ENCODE measurements at regions not wholly inside any gene's neighbourhood (a gene's known extent, or its start where the extent isn't known, plus 50 kb on each side); places are given as distances from the start of the nearest gene placed in this dataset.

- Histone ChIP-seq H3K4me3 (no peak overlapping the region), H3K4me2 (no peak overlapping the region)
Observed at GRCh38 chr20:12435268-12435667, 517.6 kb downstream of the BTBD3 start.

GRCh38 chr20:12453711-12454110 is 536.0 kb downstream of the BTBD3 start:
- H3K4me3 ChIP-seq, result no peak overlapping the region
- no peaks in the 10 kb centered on the region for H3K36me3 ChIP-seq
- H3K27ac ChIP-seq, result no peak overlapping the region
- no peaks in the 10 kb centered on the region for H4K20me1 ChIP-seq
- H3K9me3 ChIP-seq, result peaks cover 25% of the 10 kb centered on the region
- no peak for TF ChIP-seq Cebpa-rat (IDR thresholded peaks at IDR 0.05)
- no peak overlapping the region for H3K4me2 ChIP-seq
- no peaks in the 10 kb centered on the region for H3K27me3 ChIP-seq
- no peaks in the 10 kb centered on the region for H3K4me1 ChIP-seq
- no peak overlapping the region for H3K9ac ChIP-seq

More at GRCh38 chr20:12435268-12435667, 517.6 kb downstream of the BTBD3 start:
- Histone ChIP-seq H3K27ac (no peak overlapping the region), H4K20me1 (no peaks in the 10 kb centered on the region), H3K9ac (no peak overlapping the region), H3K9me3 (no peaks in the 10 kb centered on the region), H3K4me1 (no peaks in the 10 kb centered on the region), H3K36me3 (no peaks in the 10 kb centered on the region), H3K27me3 (no peaks in the 10 kb centered on the region)
- TF ChIP-seq Cebpa-rat (IDR thresholded peaks at IDR 0.05), result no peak

DNA sequence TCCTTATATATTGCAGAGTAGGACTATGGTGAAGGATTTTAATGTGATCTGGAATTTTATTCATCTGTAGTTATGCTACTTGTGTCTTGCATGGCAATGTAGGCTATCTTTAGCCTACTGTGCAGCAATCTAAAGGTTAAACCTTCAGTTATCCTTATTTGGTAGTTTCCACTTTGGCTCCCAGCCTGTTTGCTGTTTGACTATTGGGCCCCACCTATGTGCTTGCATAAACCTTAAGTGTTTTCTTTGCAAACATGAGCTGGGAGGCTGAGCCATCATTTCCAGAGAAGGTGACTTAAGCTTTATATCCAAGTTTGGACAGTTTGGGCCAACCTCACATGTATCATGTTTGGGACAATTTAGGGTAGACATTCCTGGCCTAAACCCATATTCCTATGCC is 537.5 kb downstream of the BTBD3 start:
- H3K4me3 ChIP-seq, result no peak overlapping the region
- no peak overlapping the region for H3K27ac ChIP-seq
- H3K4me2 ChIP-seq, result no peak overlapping the region
- no peaks in the 10 kb centered on the region for H4K20me1 ChIP-seq
- H3K9me3 ChIP-seq, result peaks cover 15% of the 10 kb centered on the region
- H3K9ac ChIP-seq, result no peak overlapping the region
- no peaks in the 10 kb centered on the region for H3K27me3 ChIP-seq
- H3K36me3 ChIP-seq, result no peaks in the 10 kb centered on the region
- no peak for TF ChIP-seq Cebpa-rat (IDR thresholded peaks at IDR 0.05)
- no peaks in the 10 kb centered on the region for H3K4me1 ChIP-seq

DNA sequence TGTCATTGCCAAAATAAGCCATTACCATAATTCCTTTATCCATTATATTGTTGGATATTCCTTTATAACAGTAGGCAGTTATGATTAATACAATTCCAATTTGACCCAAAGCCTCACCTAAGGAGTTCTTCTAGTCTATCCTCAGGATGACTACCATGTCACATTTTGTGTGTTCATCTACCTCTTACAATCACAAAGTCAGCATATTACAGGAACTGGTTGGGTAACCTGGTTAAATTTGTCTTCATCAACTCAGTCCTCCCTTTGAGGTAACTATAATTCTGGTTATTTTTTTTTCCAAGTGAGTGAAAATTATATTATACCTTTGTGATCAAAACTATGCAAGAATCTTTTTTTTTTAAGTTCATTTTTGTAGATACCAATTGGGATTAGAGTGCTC is 540.5 kb downstream of the BTBD3 start:
- H3K4me3 ChIP-seq, result no peak overlapping the region
- no peak overlapping the region for H3K27ac ChIP-seq
- H4K20me1 ChIP-seq, result no peaks in the 10 kb centered on the region
- H3K4me2 ChIP-seq, result no peak overlapping the region
- no peak for TF ChIP-seq Cebpa-rat (IDR thresholded peaks at IDR 0.05)
- no peak overlapping the region for H3K9ac ChIP-seq
- no peaks in the 10 kb centered on the region for H3K36me3 ChIP-seq
- H3K27me3 ChIP-seq, result no peaks in the 10 kb centered on the region
- no peaks in the 10 kb centered on the region for H3K4me1 ChIP-seq
- H3K9me3 ChIP-seq, result no peaks in the 10 kb centered on the region

DNA sequence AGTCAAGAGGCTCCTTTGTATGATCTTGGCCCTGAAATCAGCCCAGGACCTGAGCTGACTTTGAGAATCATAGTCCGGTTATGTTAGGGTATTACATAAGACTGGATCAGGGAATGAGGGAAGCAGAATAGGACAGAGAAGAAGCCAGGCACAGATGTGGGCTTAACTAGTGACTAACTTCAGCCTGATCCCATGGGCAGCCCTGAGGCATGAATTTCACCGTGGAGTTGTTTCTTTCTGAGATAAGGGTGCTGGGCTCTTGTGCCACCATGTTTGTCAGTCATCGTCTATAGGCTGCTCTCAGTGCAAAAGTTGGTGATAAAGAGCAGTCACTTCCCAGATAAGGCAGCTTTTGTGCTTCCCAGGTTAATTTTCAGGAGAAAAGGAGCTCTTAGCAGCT is 544.7 kb upstream of the SPTLC3 start:
- no peak for TF ChIP-seq Cebpa-rat (IDR thresholded peaks at IDR 0.05)
- no peak overlapping the region for H3K9ac ChIP-seq
- no peaks in the 10 kb centered on the region for H4K20me1 ChIP-seq
- H3K36me3 ChIP-seq, result no peaks in the 10 kb centered on the region
- H3K4me2 ChIP-seq, result no peak overlapping the region
- H3K27ac ChIP-seq, result no peak overlapping the region
- no peaks in the 10 kb centered on the region for H3K9me3 ChIP-seq
- no peaks in the 10 kb centered on the region for H3K4me1 ChIP-seq
- no peaks in the 10 kb centered on the region for H3K27me3 ChIP-seq
- H3K4me3 ChIP-seq, result no peak overlapping the region

DNA sequence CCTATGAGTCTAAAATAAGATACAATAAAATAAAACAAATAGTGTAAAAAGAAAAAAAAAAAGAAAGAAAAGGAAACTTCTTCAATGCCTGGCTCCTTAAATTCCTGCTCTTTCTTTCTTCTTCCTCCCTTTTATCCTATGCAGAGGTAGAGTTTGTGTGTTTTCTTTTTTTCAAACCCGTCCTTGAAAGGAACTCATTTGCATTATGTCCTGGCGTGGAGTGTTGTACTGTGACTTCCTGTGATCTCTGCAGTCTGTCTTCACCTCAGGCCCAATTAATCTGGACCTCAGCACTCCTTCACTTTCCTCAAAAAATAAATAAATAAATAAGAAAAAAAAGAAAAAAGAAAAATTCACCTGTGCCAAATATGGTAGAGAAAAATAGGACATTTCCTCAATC is 541.9 kb upstream of the SPTLC3 start:
- Histone ChIP-seq H3K4me2 (no peak overlapping the region), H3K36me3 (no peaks in the 10 kb centered on the region), H3K9me3 (no peaks in the 10 kb centered on the region), H3K27me3 (no peaks in the 10 kb centered on the region), H3K4me3 (no peak overlapping the region), H3K27ac (no peak overlapping the region), H3K9ac (no peak overlapping the region), H3K4me1 (no peaks in the 10 kb centered on the region), H4K20me1 (no peaks in the 10 kb centered on the region)
- TF ChIP-seq Cebpa-rat (IDR thresholded peaks at IDR 0.05), result no peak

DNA sequence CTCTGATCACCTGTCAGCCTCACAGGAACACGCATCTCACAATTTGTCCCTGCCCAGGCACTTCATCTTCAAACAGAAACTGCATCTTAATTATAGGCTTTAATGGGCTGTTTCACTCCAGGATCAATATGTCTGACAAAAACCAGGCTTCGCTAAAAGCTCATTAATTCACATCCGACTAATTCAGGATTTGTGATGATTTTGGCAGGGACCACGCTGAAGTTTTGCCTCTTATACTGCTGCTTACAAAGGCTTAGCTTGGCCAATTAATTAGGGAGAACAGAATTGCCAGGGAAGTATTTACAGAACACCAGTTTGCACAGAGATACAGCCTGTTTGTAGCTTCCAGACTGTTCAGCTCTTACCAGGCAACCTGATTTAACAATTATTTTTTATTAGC is 541.0 kb upstream of the SPTLC3 start:
- Histone ChIP-seq H3K36me3 (no peaks in the 10 kb centered on the region), H3K27me3 (no peaks in the 10 kb centered on the region), H3K4me3 (no peak overlapping the region), H3K4me1 (no peaks in the 10 kb centered on the region), H3K27ac (no peak overlapping the region), H3K9me3 (no peaks in the 10 kb centered on the region), H3K4me2 (no peak overlapping the region), H4K20me1 (no peaks in the 10 kb centered on the region), H3K9ac (no peak overlapping the region)
- no peak for TF ChIP-seq Cebpa-rat (IDR thresholded peaks at IDR 0.05)

GRCh38 chr20:12482661-12483060 is 526.1 kb upstream of the SPTLC3 start:
- no peak overlapping the region for H3K27ac ChIP-seq
- H3K9ac ChIP-seq, result no peak overlapping the region
- no peak for TF ChIP-seq Cebpa-rat (IDR thresholded peaks at IDR 0.05)
- no peaks in the 10 kb centered on the region for H3K27me3 ChIP-seq
- H3K36me3 ChIP-seq, result no peaks in the 10 kb centered on the region
- peaks cover 9% of the 10 kb centered on the region; the same call in 1 of the 2 replicates for H3K4me1 ChIP-seq
- no peak overlapping the region for H3K4me3 ChIP-seq
- no peak overlapping the region for H3K4me2 ChIP-seq
- peaks cover 5% of the 10 kb centered on the region; the same call in 1 of the 2 replicates for H3K9me3 ChIP-seq
- no peaks in the 10 kb centered on the region for H4K20me1 ChIP-seq

GRCh38 chr20:12502443-12502842 is 506.3 kb upstream of the SPTLC3 start:
- no peaks in the 10 kb centered on the region for H3K36me3 ChIP-seq
- H3K4me1 ChIP-seq, result peaks cover 17% of the 10 kb centered on the region
- TF ChIP-seq Cebpa-rat (IDR thresholded peaks at IDR 0.05), result no peak
- H4K20me1 ChIP-seq, result no peaks in the 10 kb centered on the region
- H3K4me3 ChIP-seq, result no peak overlapping the region
- H3K9ac ChIP-seq, result no peak overlapping the region
- H3K27me3 ChIP-seq, result no peaks in the 10 kb centered on the region
- H3K27ac ChIP-seq, result no peak overlapping the region
- no peak overlapping the region for H3K4me2 ChIP-seq
- H3K9me3 ChIP-seq, result no peaks in the 10 kb centered on the region

- H4K20me1 ChIP-seq, result no peaks in the 10 kb centered on the region
- no peak overlapping the region for H3K9ac ChIP-seq
- H3K4me2 ChIP-seq, result no peak overlapping the region
- no peak overlapping the region for H3K4me3 ChIP-seq
- no peaks in the 10 kb centered on the region for H3K36me3 ChIP-seq
- H3K27ac ChIP-seq, result no peak overlapping the region
- no peaks in the 10 kb centered on the region for H3K9me3 ChIP-seq
- no peaks in the 10 kb centered on the region for H3K27me3 ChIP-seq
- TF ChIP-seq Cebpa-rat (IDR thresholded peaks at IDR 0.05), result no peak
- H3K4me1 ChIP-seq, result no peaks in the 10 kb centered on the region
Observed at GRCh38 chr20:12504779-12505178, 504.0 kb upstream of the SPTLC3 start.

DNA sequence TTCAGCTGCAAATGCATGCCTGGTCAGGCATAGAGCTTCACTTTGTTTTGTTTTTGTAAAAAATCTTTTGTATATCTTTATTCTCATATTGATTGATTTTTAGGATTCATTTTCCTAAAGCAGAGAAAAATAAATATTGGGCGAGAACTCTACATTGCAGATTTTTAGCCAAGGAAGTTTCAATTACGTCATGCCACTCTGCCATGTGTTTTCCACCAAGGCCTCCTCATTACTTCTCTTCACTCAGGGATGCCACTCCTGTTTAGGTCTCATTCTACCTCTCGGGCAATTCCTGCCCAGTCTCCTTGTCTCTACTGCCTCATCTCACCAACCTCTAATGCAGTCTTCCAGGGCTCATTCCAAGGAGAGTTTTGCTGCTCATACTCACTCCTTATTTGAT is 497.3 kb upstream of the SPTLC3 start:
- Histone ChIP-seq H3K9ac (no peak overlapping the region), H3K4me3 (no peak overlapping the region), H3K36me3 (no peaks in the 10 kb centered on the region), H3K27me3 (no peaks in the 10 kb centered on the region), H3K4me2 (no peak overlapping the region), H3K27ac (no peak overlapping the region), H4K20me1 (no peaks in the 10 kb centered on the region), H3K4me1 (peaks cover 22% of the 10 kb centered on the region), H3K9me3 (no peaks in the 10 kb centered on the region)
- no peak for TF ChIP-seq Cebpa-rat (IDR thresholded peaks at IDR 0.05)

All from BLaER1 (cell line).